ENCODE measurements at regions not wholly inside any gene's neighbourhood (a gene's known extent, or its start where the extent isn't known, plus 50 kb on each side); places are given as distances from the start of the nearest gene placed in this dataset.
"Not testable (repeated sequence)": the region's sequence is repeated elsewhere in the genome, so short reads cannot be mapped to it uniquely, and the experiment has no call there.

DNA sequence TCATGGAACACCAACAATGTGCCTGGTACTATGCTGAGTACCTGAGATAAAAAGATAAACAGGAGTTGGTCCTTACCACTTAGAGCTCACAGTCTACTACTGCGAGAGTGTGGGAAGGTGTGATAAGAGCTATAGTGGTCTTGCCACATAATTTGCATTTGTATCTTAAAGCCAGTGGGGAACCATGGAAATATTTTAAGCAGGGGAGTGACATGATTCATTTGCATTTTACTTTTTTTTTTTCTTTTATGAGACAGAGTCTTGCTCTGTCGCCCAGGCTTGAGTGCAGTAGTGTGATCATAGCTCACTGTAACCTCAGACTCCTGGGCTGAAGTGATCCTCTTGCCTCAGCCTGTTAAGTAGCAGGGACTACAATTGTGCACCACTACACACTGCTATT lies 54.2 kb upstream of the FAM72C start:
- FAIRE-seq; H3K4me3 ChIP-seq (replicated peaks in 1 of 3; ENCODE audit: insufficient read depth in 1 of 3, low read depth in 1 of 3, low read length in 3 of 3); H3K27me3 ChIP-seq (ENCODE audit: control insufficient read depth in 2 of 2, insufficient read depth in 2 of 2, low read length in 2 of 2); H4K20me1 ChIP-seq (replicated peaks; ENCODE audit: control insufficient read depth, extremely low read depth, insufficient read depth, low read length); CTCF ChIA-PET; BruUV-seq (replicated peaks); H3K27ac ChIP-seq (ENCODE audit: insufficient read depth, low read depth, low read length); DNase-seq (ENCODE audit: low read depth, low spot score); H3K4me1 ChIP-seq (ENCODE audit: control insufficient read depth, extremely low read depth, insufficient read depth, low read length); POLR2A ChIA-PET; H3K79me2 ChIP-seq (ENCODE audit: control insufficient read depth, insufficient read depth, low read length); H3K4me2 ChIP-seq (ENCODE audit: insufficient read depth, low read length); H3K36me3 ChIP-seq (ENCODE audit: control insufficient read depth in 2 of 2, extremely low read depth in 1 of 2, insufficient read depth in 2 of 2, low read length in 2 of 2); H3K9me1 ChIP-seq (replicated peaks; ENCODE audit: control insufficient read depth, extremely low read depth, insufficient read depth, low read length); H3K9ac ChIP-seq (replicated peaks; ENCODE audit: extremely low read depth, insufficient read depth, low read length); intact Hi-C loops (cut with micrococcal nuclease); dilution Hi-C loops (cut with MboI; ENCODE audit: extremely low pct_ligation_motif_present, low sequenced_read_pairs); H3K9me3 ChIP-seq (replicated peaks; ENCODE audit: control insufficient read depth, insufficient read depth, low read length); H2AFZ ChIP-seq (ENCODE audit: low read depth, low read length): not testable (repeated sequence)

DNA sequence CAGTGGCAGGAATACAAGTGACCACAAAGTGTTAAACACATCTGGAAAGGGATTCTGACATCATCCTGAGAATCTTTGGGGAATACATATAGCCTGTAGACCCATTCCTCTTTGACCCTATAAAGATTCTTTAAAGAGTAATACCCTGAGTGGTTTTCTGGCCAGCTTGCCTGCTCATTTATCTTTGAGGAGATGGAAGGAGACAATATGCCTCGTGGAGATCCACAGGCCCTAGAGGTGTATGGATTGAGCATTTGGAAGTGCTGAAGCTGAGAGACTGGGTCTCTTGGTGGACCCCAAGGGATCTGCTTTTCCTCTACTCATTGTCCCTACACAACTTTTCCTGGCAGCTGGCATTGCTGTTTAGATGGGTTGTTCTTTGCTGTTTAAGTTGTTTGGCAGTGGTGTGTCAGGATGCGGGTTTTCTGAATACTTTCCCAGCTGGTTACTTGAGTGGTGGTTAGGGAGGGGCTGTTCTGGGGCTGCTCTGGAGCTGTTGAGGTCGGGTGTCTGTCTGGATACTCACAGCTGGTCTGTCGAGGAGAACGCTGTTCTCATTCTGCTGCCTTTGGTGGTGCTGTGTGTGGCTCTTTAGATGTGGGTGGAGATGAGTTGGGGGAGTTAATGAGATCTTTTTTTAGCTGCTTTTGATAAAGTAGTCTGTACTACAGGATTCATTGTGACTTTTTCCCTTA lies 50.1 kb upstream of the FAM72C start:
- DNase-seq (ENCODE audit: low read depth, low spot score); H3K27me3 ChIP-seq (ENCODE audit: control insufficient read depth in 2 of 2, insufficient read depth in 2 of 2, low read length in 2 of 2); POLR2A ChIA-PET; CTCF ChIA-PET; intact Hi-C loops (cut with micrococcal nuclease); H3K4me1 ChIP-seq (ENCODE audit: control insufficient read depth, extremely low read depth, insufficient read depth, low read length); H3K9me3 ChIP-seq (replicated peaks; ENCODE audit: control insufficient read depth, insufficient read depth, low read length); FAIRE-seq; H3K27ac ChIP-seq (ENCODE audit: insufficient read depth, low read depth, low read length); H3K36me3 ChIP-seq (ENCODE audit: control insufficient read depth in 2 of 2, extremely low read depth in 1 of 2, insufficient read depth in 2 of 2, low read length in 2 of 2); BruUV-seq (replicated peaks); H3K9me1 ChIP-seq (replicated peaks; ENCODE audit: control insufficient read depth, extremely low read depth, insufficient read depth, low read length); dilution Hi-C loops (cut with MboI; ENCODE audit: extremely low pct_ligation_motif_present, low sequenced_read_pairs); H4K20me1 ChIP-seq (replicated peaks; ENCODE audit: control insufficient read depth, extremely low read depth, insufficient read depth, low read length); H2AFZ ChIP-seq (ENCODE audit: low read depth, low read length); H3K79me2 ChIP-seq (ENCODE audit: control insufficient read depth, insufficient read depth, low read length); H3K9ac ChIP-seq (replicated peaks; ENCODE audit: extremely low read depth, insufficient read depth, low read length); H3K4me3 ChIP-seq (replicated peaks in 1 of 3; ENCODE audit: insufficient read depth in 1 of 3, low read depth in 1 of 3, low read length in 3 of 3); H3K4me2 ChIP-seq (ENCODE audit: insufficient read depth, low read length): not testable (repeated sequence)
